ENCODE measurements at regions not wholly inside any gene's neighbourhood (a gene's known extent, or its start where the extent isn't known, plus 50 kb on each side); places are given as distances from the start of the nearest gene placed in this dataset.
A peak's percentile ranks its signal among the peaks of the same experiment; 100 is the strongest.

DNA sequence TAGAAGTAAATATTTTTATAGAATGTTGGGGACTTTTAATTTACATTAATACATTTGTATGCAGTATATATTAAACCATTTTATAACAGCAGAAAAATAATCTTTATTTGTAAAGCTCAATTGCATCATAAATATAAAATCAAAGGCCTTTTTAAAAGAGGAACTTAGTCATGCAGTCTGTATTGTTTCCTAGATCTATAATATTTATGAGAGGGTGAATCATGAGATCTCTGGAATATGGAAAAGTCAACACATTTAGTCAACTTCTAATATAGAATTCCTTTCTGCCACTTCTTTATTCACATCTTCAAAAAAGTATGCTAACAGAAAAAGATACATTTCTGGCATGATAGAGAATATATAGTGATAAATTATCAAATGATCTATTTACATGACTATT, 410.3 kb upstream of the ZNF385D start:
- no peak overlapping the region for H3K27ac ChIP-seq (ENCODE audit: insufficient read depth, low read depth, low read length)
- no peaks in the 10 kb centered on the region for H3K36me3 ChIP-seq (ENCODE audit: control insufficient read depth in 2 of 2, extremely low read depth in 1 of 2, insufficient read depth in 2 of 2, low read length in 2 of 2)
- intact Hi-C loops (cut with micrococcal nuclease): no loop called here
- H3K4me3 ChIP-seq (replicated peaks in 1 of 3; ENCODE audit: insufficient read depth in 1 of 3, low read depth in 1 of 3, low read length in 3 of 3): no peak overlapping the region
- dilution Hi-C loops (cut with MboI; ENCODE audit: extremely low pct_ligation_motif_present, low sequenced_read_pairs): no loop called here
- no peaks in the 10 kb centered on the region for H3K4me1 ChIP-seq (ENCODE audit: control insufficient read depth, extremely low read depth, insufficient read depth, low read length)
- H4K20me1 ChIP-seq (replicated peaks; ENCODE audit: control insufficient read depth, extremely low read depth, insufficient read depth, low read length): no peaks in the 10 kb centered on the region
- DNase-seq (ENCODE audit: low read depth, low spot score) (no peak), FAIRE-seq (no peak)
- no peaks in the 10 kb centered on the region for H3K79me2 ChIP-seq (ENCODE audit: control insufficient read depth, insufficient read depth, low read length)
- H3K9me3 ChIP-seq (replicated peaks; ENCODE audit: control insufficient read depth, insufficient read depth, low read length): no peaks in the 10 kb centered on the region
- ChIA-PET CTCF (no interaction called here), POLR2A (no interaction called here)
- H3K27me3 ChIP-seq (ENCODE audit: control insufficient read depth in 2 of 2, insufficient read depth in 2 of 2, low read length in 2 of 2): no peaks in the 10 kb centered on the region
- no peak overlapping the region for H3K9ac ChIP-seq (replicated peaks; ENCODE audit: extremely low read depth, insufficient read depth, low read length)
- no peaks in the 10 kb centered on the region for H3K9me1 ChIP-seq (replicated peaks; ENCODE audit: control insufficient read depth, extremely low read depth, insufficient read depth, low read length)
- BruUV-seq (replicated peaks): no TSS peak
- no peak overlapping the region for H3K4me2 ChIP-seq (ENCODE audit: insufficient read depth, low read length)
- no peak overlapping the region for H2AFZ ChIP-seq (ENCODE audit: low read depth, low read length)
- TF ChIP-seq, protein P1, sequence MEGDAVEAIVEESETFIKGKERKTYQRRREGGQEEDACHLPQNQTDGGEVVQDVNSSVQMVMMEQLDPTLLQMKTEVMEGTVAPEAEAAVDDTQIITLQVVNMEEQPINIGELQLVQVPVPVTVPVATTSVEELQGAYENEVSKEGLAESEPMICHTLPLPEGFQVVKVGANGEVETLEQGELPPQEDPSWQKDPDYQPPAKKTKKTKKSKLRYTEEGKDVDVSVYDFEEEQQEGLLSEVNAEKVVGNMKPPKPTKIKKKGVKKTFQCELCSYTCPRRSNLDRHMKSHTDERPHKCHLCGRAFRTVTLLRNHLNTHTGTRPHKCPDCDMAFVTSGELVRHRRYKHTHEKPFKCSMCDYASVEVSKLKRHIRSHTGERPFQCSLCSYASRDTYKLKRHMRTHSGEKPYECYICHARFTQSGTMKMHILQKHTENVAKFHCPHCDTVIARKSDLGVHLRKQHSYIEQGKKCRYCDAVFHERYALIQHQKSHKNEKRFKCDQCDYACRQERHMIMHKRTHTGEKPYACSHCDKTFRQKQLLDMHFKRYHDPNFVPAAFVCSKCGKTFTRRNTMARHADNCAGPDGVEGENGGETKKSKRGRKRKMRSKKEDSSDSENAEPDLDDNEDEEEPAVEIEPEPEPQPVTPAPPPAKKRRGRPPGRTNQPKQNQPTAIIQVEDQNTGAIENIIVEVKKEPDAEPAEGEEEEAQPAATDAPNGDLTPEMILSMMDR (IDR thresholded peaks at IDR 0.05; ENCODE audit: extremely low read depth in 1 of 2, insufficient read depth in 1 of 2, low read depth in 1 of 2, low read length in 2 of 2): no peak
- TF ChIP-seq FOS (IDR thresholded peaks at IDR 0.05; ENCODE audit: borderline replicate concordance, insufficient read depth, low read length): peak; percentile 24

DNA sequence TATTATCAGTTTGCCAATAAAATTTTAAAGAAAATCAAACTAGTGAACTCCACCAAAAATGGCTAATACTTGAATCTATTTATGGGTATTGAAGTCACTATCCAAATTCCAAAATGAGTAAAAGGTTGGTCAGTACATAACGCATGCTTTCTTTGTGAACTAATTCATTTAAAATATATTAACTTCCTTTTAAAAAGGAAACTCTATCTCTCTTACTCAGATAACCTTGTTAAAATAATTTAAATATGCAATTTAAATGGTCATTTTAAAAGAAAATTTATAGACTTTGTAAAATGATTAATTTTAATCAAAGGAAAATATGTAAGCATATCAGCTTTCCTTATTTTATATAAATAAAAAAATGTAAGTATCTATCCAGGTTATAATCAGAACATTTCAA, 419.4 kb upstream of the ZNF385D start:
- ChIA-PET CTCF (no interaction called here), POLR2A (no interaction called here)
- Histone ChIP-seq H3K9me1 (replicated peaks; ENCODE audit: control insufficient read depth, extremely low read depth, insufficient read depth, low read length) (no peaks in the 10 kb centered on the region), H3K27me3 (ENCODE audit: control insufficient read depth in 2 of 2, insufficient read depth in 2 of 2, low read length in 2 of 2) (no peaks in the 10 kb centered on the region), H3K4me2 (ENCODE audit: insufficient read depth, low read length) (no peak overlapping the region), H3K4me1 (ENCODE audit: control insufficient read depth, extremely low read depth, insufficient read depth, low read length) (no peaks in the 10 kb centered on the region), H3K79me2 (ENCODE audit: control insufficient read depth, insufficient read depth, low read length) (no peaks in the 10 kb centered on the region), H4K20me1 (replicated peaks; ENCODE audit: control insufficient read depth, extremely low read depth, insufficient read depth, low read length) (no peaks in the 10 kb centered on the region), H3K36me3 (ENCODE audit: control insufficient read depth in 2 of 2, extremely low read depth in 1 of 2, insufficient read depth in 2 of 2, low read length in 2 of 2) (no peaks in the 10 kb centered on the region), H2AFZ (ENCODE audit: low read depth, low read length) (no peak overlapping the region), H3K9ac (replicated peaks; ENCODE audit: extremely low read depth, insufficient read depth, low read length) (no peak overlapping the region), H3K9me3 (replicated peaks; ENCODE audit: control insufficient read depth, insufficient read depth, low read length) (no peaks in the 10 kb centered on the region), H3K27ac (ENCODE audit: insufficient read depth, low read depth, low read length) (no peak overlapping the region), H3K4me3 (replicated peaks in 1 of 3; ENCODE audit: insufficient read depth in 1 of 3, low read depth in 1 of 3, low read length in 3 of 3) (no peak overlapping the region)
- dilution Hi-C loops (cut with MboI; ENCODE audit: extremely low pct_ligation_motif_present, low sequenced_read_pairs) (no loop called here), intact Hi-C loops (cut with micrococcal nuclease) (no loop called here)
- TF ChIP-seq, protein P1 (IDR thresholded peaks at IDR 0.05; ENCODE audit: extremely low read depth in 1 of 2, insufficient read depth in 1 of 2, low read depth in 1 of 2, low read length in 2 of 2): no peak
- no peak for TF ChIP-seq POLR2AphosphoS5 (IDR thresholded peaks at IDR 0.05; ENCODE audit: insufficient read depth, low read depth, low read length)
- no peak for TF ChIP-seq EZH2 (IDR thresholded peaks at IDR 0.05; ENCODE audit: borderline replicate concordance, low read depth, low read length, severe bottlenecking)
- no peak for TF ChIP-seq POLR2A (IDR thresholded peaks at IDR 0.05; ENCODE audit: low read depth, low read length)
- TF ChIP-seq FOS (IDR thresholded peaks at IDR 0.05; ENCODE audit: borderline replicate concordance, insufficient read depth, low read length): no peak
- no peak for TF ChIP-seq GATA2 (IDR thresholded peaks at IDR 0.05; ENCODE audit: insufficient read depth, insufficient read length, low read depth, low read length)
- TF ChIP-seq MYC (IDR thresholded peaks at IDR 0.05; ENCODE audit: low read depth, low read length): no peak
- TF ChIP-seq JUN (IDR thresholded peaks at IDR 0.05; ENCODE audit: borderline replicate concordance, insufficient read depth, insufficient read length, low read depth): no peak
- TF ChIP-seq, protein P2, sequence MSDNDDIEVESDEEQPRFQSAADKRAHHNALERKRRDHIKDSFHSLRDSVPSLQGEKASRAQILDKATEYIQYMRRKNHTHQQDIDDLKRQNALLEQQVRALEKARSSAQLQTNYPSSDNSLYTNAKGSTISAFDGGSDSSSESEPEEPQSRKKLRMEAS (IDR thresholded peaks at IDR 0.05; ENCODE audit: insufficient read depth, insufficient read length): no peak
- DNase-seq (ENCODE audit: low read depth, low spot score): no peak
- no peak for FAIRE-seq
- no TSS peak for BruUV-seq (replicated peaks)

All from endothelial cell of umbilical vein (primary cell).